ENCODE measurements at regions not wholly inside any gene's neighbourhood (a gene's known extent, or its start where the extent isn't known, plus 50 kb on each side); places are given as distances from the start of the nearest gene placed in this dataset.

- no peak for DNase-seq
Measured at GRCh38 chr13:99055735-99056134, 77.9 kb upstream of the DOCK9 start.

- no peak for DNase-seq
Measured at GRCh38 chr13:99056381-99057014, 78.6 kb upstream of the DOCK9 start.

- DNase-seq: no peak
Measured at GRCh38 chr13:99057310-99057975, 79.6 kb upstream of the DOCK9 start.

DNA sequence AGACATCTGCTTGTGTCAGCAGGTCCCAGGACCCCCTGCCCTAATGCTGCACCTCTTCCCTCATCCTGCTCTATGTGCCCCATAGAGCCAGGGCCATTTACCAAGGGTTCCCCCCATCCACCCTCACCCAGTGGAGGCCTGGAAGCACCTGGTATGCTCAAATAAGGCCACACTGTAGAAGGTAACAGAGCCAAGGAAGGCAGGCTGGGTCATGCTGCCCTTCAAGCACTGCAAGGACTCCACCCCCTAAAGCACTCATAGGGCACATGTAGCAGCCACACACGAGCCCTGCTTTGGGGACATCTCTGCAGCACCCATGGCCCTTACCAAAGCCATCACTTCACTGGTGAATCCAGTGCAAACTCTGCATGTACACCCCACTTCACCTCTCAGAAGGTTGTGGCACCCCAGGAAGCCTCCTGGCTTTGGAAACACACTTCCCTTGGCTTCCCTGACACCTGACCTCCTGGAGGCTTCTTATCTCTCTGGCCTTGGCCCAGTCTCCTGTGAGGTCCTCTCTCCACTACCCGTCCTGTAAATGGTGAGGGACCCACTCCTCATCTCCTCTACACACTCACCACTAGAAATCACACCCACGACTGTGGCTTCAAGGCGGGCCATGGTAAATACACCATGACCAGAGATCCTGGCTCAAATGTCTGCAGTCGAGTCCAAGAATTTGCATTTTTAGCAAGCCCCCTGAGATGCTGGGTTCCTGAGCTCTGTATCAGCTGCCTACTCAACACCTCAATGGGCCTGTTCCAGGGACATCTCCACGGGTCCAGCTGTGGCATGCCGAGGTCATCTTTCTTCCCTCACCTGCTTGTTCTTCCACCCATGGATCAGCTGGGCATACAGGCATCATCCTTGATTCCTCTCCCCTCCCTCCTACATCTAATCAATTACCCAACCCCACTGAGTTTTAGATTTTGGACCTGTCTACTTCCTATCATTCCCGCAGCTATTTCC is 80.9 kb upstream of the DOCK9 start:
- no peak for DNase-seq

GRCh38 chr13:99059498-99060075 is 81.7 kb upstream of the DOCK9 start:
- DNase-seq: peak; percentile 10

DNA sequence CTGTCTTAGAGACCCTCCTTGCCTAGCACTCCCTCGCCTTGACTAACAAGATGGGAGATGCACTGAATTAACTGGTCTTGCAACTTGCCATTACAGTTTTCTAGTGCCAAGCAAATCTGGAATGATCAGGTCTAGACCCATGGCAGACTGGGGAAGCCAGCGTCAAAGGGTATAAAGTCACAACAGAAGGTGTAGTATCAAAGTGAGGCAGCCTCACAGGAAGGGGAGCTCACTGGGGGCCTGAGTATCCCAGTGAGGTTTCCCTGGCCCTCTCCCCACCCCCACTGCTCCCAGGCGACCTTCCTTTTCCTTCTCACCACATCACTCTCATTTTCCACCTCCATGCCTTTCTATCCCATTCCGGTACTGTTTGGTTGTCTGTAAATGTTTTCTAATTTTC is 83.5 kb upstream of the DOCK9 start:
- DNase-seq: no peak

DNA sequence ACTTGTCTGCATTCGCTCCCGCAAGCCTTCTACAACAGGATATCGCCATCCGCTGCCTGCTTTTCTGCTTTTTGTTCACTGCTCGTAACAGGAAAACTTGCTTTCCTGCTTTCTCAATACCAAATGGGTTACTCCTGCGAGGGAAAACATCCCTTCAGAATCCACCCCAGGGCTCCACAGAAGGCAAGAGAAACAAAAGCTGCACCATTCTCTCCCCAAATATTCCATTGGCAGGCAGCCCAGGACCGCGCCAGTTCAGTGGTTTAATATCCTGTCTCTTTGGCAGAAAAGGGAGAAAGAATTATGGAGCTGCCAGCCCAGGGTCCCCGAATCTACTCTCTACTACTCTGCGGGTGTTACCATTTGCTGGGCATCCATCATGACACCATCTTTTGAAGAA is 84.7 kb upstream of the DOCK9 start:
- peak; percentile 60 for DNase-seq

GRCh38 chr13:99063178-99063577 is 85.3 kb upstream of the DOCK9 start:
- no peak for DNase-seq

GRCh38 chr13:99063952-99064351 is 86.1 kb upstream of the DOCK9 start:
- peak; percentile 46 for DNase-seq

DNA sequence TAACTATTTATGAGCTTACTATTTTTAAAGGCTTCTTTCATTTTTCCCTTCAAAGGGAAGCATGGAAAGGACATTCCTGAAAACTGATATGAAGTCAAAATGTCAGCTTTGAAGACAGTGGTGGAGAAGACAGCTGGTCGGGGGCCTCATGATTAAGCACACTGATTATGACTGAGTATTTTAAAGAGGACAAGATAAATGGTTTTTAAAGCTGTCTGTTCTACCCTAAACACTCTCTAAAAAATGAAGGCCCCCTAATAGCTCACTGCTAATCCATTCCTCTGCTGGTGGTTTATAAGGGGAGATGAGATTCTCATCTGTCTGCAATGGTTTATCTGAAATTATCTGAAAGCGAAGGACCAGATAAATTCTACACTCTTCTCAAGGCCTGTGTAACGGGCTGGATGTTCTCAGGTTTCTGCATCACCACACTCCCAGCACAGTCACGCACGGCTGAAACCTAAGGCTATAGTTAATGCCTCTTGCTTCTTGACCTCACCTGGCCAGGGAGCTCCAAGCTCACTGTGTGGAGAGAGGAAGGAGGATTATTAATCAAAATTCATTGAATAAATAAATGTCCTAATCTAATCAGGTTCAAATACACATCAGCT is 86.9 kb upstream of the DOCK9 start:
- DNase-seq: no peak

GRCh38 chr13:99065235-99066015 is 87.6 kb upstream of the DOCK9 start:
- DNase-seq: no peak

- no peak for DNase-seq
Measured at GRCh38 chr13:99066219-99066618, 88.4 kb upstream of the DOCK9 start.

DNA sequence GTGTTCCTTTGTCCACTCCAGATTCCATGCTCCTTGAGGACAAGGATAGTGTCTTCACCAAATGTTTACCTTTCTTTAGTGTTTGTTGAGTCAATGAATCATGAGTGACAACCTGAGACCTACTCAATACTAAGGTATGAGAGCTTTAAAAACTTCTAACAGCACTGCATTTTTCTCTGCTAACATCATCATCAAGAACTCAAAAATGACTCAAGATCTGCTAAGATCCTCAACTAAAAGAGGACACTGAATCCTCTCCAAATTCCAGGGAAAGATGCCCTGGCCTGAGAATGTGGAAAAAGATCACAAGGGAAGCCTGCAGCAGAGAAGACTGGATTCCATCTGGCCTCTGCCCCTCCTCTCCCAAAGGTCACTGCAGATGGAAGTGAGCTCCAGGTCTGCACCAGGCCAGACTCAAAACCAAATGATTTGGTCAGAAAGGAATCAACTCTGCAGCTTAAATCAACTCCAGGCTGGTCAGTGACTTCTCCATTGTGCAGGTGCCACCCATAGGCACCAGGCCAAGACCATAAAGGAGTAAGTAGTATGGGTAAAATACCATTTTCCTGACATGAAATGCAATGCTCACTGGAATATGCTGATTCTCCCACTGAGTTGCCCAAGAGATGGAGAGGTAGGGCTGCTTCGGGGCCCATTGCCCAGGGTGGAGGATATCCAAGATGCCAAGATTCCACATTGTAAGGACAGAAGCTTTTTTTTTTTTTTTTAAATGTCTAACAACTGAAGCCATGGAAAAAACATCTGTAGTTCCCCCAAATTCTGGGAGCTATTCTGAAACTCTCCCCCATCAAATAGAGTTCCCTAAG is 89.5 kb upstream of the DOCK9 start:
- DNase-seq: peak; percentile 89

- no peak for DNase-seq
Measured at GRCh38 chr13:99071211-99071610, 93.3 kb upstream of the DOCK9 start.

GRCh38 chr13:99071666-99072065 is 93.8 kb upstream of the DOCK9 start:
- no peak for DNase-seq

DNA sequence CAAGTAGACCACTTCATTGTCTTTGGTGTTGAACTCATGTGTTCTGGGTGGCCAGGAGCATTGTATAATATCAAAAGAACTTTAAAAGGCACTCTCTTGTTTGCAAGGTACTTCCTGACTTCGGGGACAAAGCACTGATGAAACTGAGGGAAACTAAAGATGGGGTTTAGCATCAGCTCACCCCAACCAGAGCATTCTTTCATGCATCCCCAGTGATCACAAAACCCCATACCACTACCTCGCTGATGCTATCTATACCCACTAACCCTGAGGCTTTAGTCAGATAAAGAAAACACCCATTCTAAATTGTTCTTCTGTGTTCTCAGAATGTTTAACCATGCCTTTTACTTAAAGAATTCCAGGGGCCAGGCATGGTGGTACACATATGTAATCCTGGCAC is 94.5 kb upstream of the DOCK9 start:
- no peak for DNase-seq

GRCh38 chr13:99072941-99073340 is 95.1 kb upstream of the DOCK9 start:
- no peak for DNase-seq

GRCh38 chr13:99074693-99075092 is 96.8 kb upstream of the DOCK9 start:
- no peak for DNase-seq

DNA sequence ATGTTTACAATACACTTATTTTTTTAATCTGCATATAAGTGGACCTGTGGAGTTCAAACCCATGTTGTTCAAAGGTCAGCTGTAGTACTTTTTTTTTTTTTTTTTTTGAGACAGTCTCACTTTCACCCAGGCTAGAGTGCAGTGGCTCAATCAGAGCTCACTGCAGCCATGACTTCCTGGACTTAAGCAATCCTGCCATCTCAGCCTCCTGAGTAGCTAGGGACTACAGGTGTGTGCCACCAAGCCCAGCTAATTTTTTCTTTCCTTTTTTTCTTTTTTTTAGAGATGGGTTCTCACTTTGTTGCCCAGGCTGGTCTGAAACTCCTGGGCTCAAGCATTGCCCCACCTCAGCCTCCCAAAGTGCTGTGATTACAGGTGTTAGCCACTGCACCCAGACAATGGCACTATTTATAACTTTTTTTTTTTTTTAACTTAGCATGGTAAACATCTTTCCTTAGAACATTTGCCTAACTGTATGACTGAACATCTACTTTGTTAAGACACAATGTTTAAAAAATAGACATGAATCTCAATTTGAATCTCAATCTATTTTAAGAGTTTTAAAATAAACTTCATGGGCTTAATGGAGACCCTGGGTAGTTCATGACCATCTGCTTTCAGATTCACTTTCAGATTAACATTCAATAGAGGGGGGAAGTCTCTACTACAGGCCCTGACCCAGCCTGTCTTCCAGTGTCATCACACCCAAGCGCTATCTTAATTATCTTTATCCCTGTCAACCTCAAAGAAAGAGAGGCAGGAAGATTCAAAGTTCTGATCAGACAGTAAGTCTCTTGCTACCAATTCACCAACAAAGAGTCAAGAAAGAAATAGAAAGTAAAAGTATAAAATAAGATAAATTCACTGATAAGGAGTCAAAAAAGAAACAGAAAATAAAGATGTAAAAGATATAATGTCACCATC is 97.7 kb upstream of the DOCK9 start:
- no peak for DNase-seq

Measured in EL (cell line).